ENCODE measurements at regions not wholly inside any gene's neighbourhood (a gene's known extent, or its start where the extent isn't known, plus 50 kb on each side); places are given as distances from the start of the nearest gene placed in this dataset.

- ATAC-seq (no peak), DNase-seq (no peak)
- WGBS, 4 donors: 74 to 79% (median 76%) methylated on average over 8 of the region's 8 CpGs
- TF ChIP-seq CTCF (IDR thresholded peaks at IDR 0.05): no peak
- TF ChIP-seq POLR2A (IDR thresholded peaks at IDR 0.05): no peak
- Histone ChIP-seq H3K4me1 (peaks cover 0 to 2% (median 0%) of the 10 kb centered on the region in 12 donors), H3K27ac (no peak overlapping the region), H3K27me3 (no peaks in the 10 kb centered on the region), H3K36me3 (no peaks in the 10 kb centered on the region), H3K4me3 (no peak overlapping the region), H3K9me3 (no peaks in the 10 kb centered on the region)
- intact Hi-C loops (cut with DNase I): no loop called here
Observed at GRCh38 chr18:27661320-27662018, 476.4 kb upstream of the CHST9 start.

- Histone ChIP-seq H3K4me3 (no peak overlapping the region), H3K27ac (no peak overlapping the region), H3K36me3 (no peaks in the 10 kb centered on the region), H3K4me1 (peaks cover 0 to 7% (median 0%) of the 10 kb centered on the region in 12 donors), H3K9me3 (no peaks in the 10 kb centered on the region), H3K27me3 (no peaks in the 10 kb centered on the region)
- ATAC-seq: no peak
- WGBS, 4 donors: 45 to 57% (median 47%) methylated on average over 3 of the region's 3 CpGs
- intact Hi-C loops (cut with DNase I): no loop called here
- no peak for TF ChIP-seq POLR2A (IDR thresholded peaks at IDR 0.05)
- TF ChIP-seq CTCF (IDR thresholded peaks at IDR 0.05): no peak
- no peak for DNase-seq
Observed at GRCh38 chr18:27656905-27657304, 471.8 kb upstream of the CHST9 start.

- 33 to 47% (median 36%) methylated on average over 5 of the region's 5 CpGs for WGBS, 4 donors
- intact Hi-C loops (cut with DNase I): no loop called here
- no peaks in the 10 kb centered on the region for H3K27me3 ChIP-seq
- H3K9me3 ChIP-seq: no peaks in the 10 kb centered on the region
- DNase-seq (no peak), ATAC-seq (no peak)
- no peak for TF ChIP-seq CTCF (IDR thresholded peaks at IDR 0.05)
- TF ChIP-seq POLR2A (IDR thresholded peaks at IDR 0.05): no peak
- no peak overlapping the region for H3K4me3 ChIP-seq
- peaks cover 0 to 7% (median 0%) of the 10 kb centered on the region in 12 donors for H3K4me1 ChIP-seq
- H3K27ac ChIP-seq: no peak overlapping the region
- no peaks in the 10 kb centered on the region for H3K36me3 ChIP-seq
Observed at GRCh38 chr18:27656167-27656778, 471.2 kb upstream of the CHST9 start.

GRCh38 chr18:27653247-27653646 lies 468.1 kb upstream of the CHST9 start:
- intact Hi-C loops (cut with DNase I): no loop called here
- Histone ChIP-seq H3K4me3 (no peak overlapping the region), H3K27ac (no peak overlapping the region), H3K27me3 (no peaks in the 10 kb centered on the region), H3K9me3 (no peaks in the 10 kb centered on the region), H3K36me3 (no peaks in the 10 kb centered on the region), H3K4me1 (peaks cover 0 to 7% (median 0%) of the 10 kb centered on the region in 12 donors)
- DNase-seq: no peak
- no peak for TF ChIP-seq POLR2A (IDR thresholded peaks at IDR 0.05)
- no peak for TF ChIP-seq CTCF (IDR thresholded peaks at IDR 0.05)
- ATAC-seq: no peak
